Stimulated activated naive CD4-positive, alpha-beta T cell (primary cell): ENCODE measurements at regions not wholly inside any gene's neighbourhood (a gene's known extent, or its start where the extent isn't known, plus 50 kb on each side); places are given as distances from the start of the nearest gene placed in this dataset.

ENCODE experiments used
- DNase-seq, 6 experiments: peaks; one replicate each; lab custom pipeline; 2025; lab: John Stamatoyannopoulos, UW

GRCh38 chr2:59974051-59974766 lies 579.2 kb downstream of the BCL11A start:
- no peak for DNase-seq

DNA sequence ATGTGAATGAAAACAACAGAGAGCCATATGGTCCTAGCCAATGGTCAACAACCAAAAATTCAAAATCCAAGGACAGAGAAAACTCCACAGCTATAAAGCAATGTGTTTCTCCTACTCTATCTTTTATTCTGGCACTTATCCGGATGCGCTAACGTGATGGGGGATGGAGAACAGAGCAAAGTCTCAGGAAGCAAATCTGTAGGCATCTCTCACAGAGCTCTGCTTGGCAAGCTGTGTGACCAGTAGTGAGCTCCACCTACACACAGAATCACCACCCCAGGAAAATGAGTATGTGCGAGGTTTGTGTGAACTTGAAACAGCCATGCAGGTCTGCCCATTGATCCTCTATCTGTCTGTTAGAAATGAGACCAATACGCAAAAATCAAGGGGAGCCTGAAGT lies 584.3 kb downstream of the BCL11A start:
- DNase-seq = no peak

GRCh38 chr2:59968441-59968840 lies 585.0 kb downstream of the BCL11A start:
- DNase-seq = no peak

DNA sequence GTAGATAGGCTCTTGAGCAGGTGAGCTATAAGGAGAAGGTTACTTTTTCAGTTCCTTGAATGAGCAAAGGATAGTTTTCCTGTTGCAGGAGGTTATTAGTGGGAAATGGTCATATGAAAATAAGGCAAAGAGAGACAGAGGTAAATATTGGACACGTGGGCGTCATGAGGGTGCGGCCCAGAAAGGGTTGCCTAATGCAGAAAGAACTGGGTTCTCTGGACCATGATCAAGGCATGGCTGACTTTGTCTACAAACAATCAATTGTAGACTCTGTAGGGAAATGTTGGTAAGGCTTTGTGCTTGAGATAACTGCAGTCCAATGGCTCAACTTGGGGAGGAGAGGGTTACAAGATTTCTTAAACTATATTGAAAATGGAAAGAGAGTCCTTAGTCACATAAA lies 585.8 kb downstream of the BCL11A start:
- DNase-seq = no peak

- DNase-seq = no peak
Measured at GRCh38 chr2:59963157-59963556, 590.3 kb downstream of the BCL11A start.

- DNase-seq = no peak
Measured at GRCh38 chr2:59961746-59962145, 591.7 kb downstream of the BCL11A start.

DNA sequence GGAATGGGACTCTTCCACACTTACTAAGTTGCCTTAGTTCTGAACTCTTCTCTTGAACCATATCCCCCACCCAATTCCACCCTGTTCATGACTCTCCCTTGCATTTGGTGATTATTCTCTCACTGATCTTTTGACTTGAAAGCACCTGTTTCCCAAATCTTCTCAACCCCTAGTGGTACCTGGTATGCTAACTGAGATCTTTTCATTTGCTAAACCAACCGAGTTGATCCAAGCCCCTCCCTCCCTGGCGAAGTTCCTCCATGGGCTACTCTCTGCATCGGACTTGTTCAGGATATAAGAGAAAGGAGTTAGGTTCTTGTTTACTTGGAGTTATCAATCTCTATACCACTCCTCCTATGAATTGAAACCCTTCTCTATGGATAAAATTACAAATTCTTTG lies 593.5 kb downstream of the BCL11A start:
- no peak for DNase-seq

- DNase-seq = no peak
Measured at GRCh38 chr2:59957504-59957903, 596.0 kb downstream of the BCL11A start.

DNA sequence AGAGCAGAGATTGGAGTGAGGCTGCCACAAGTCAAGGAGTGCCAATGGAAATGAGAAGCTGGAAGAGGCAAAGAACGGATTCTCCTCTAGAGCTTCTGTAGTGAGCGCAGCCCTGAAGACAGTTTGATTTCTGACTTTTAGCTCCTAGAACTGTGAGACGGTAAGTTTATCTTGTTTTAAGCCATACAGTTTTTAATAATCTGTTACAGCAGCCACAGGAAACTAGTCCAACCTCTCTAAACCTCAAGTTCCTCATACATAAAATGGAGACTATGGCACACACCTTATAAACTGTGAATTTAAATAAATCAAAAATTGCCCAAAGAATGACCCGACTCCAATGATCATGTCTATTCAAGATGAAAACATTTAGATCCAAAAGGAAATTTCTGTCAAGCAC lies 596.5 kb downstream of the BCL11A start:
- DNase-seq = no peak

GRCh38 chr2:59947917-59948541 lies 605.4 kb downstream of the BCL11A start:
- DNase-seq = no peak

- no peak for DNase-seq
Measured at GRCh38 chr2:59947209-59947608, 606.2 kb downstream of the BCL11A start.

DNA sequence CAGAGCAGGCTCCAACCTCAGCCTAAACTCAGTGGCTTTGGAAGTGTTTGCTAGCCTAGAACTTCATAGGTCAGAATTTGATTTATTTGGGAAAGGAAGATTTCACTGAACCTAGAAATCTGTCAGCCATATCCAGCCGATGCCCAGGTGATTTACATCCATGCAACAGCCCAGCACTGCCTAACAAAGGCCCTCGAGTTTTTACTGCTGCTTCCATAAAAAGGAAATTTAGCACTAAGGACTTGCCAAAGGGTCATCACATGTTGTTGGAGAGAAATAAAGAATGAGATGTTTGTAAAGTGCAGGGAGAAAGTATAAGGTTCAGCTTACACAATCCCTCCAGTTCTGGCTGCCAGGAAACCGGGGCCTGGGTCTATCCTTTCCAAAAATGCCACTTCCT lies 614.2 kb downstream of the BCL11A start:
- DNase-seq = no peak

- no peak for DNase-seq
Measured at GRCh38 chr2:59938181-59938580, 615.3 kb downstream of the BCL11A start.

GRCh38 chr2:59936048-59936447 lies 617.4 kb downstream of the BCL11A start:
- DNase-seq = no peak

DNA sequence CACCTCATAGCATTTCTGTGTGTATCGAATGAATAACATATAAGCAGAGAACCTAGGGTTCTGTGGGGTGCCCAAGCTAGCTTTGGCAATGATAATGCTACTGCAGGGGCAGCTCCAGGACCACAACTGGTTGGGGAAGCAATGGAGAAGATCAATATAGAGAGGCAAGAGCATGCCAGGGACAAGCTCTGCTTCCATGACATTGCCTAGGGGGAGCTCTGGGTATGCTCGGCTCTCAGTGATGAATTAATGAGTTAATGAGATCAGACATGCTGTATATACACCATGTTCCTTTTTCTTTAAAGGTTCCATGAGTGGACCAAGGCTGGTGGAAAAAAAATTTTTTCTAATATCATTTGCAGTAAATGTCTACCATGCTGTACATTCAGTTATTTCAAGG lies 618.4 kb downstream of the BCL11A start:
- no peak for DNase-seq

DNA sequence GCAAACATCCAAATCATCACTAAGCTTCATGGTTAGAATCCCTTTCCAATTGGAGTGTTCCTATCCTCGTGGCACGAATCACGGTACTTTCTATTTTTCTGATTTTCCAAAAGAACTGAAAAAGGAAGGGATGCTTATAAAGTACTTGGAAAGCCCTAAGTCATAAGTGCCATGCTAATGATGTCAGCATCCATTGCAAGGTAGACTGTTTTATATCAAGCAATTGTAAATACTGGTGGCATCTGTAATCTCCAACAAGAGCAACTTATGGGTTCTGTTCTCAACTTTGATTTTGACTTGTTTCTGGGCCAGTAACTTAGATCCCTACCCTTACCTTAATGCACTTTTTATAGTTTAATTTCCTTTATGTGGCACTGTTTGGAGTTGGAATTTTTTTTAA lies 619.5 kb downstream of the BCL11A start:
- DNase-seq = no peak

DNA sequence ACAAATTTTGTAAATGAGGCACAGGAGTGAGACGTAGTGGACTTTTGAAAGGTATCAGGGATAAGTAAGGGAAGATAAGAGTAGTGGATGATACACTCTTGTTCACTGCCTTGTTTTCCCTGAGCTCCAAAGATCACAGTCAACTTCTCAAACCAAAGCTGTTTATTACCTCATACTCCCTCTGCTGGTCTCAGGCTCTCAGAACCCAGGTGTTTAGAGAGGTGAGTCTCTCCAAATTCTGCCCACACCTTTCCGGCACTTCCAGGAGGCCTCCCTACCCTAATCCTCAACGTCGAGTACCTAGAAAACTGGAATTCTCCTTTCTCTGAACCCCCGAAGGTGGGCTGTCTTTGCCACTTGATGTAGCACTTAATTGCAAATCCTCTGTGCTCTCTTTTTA lies 621.1 kb downstream of the BCL11A start:
- DNase-seq = no peak

DNA sequence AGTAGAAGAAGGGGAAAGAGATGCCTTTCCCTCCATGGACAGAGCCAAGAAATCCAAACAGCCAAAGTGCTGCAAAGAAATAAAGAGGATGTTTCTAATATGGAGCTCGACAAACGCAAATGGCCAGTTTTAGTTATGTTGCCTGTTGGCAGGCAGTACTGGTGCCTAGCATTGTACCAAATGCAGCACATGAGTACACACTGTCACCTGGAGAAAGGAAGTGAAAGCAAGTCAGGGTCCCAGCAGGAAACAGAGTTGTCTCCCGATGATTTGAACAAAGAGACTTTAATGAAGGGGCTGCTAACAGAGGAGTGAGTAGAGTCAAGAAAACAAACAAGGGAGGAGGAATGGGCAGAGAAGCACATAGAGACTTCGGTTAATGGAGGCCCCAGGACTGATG lies 623.0 kb downstream of the BCL11A start:
- no peak for DNase-seq

GRCh38 chr2:59926731-59927130 lies 626.7 kb downstream of the BCL11A start:
- no peak for DNase-seq

GRCh38 chr2:59925321-59925720 lies 628.1 kb downstream of the BCL11A start:
- DNase-seq = no peak

DNA sequence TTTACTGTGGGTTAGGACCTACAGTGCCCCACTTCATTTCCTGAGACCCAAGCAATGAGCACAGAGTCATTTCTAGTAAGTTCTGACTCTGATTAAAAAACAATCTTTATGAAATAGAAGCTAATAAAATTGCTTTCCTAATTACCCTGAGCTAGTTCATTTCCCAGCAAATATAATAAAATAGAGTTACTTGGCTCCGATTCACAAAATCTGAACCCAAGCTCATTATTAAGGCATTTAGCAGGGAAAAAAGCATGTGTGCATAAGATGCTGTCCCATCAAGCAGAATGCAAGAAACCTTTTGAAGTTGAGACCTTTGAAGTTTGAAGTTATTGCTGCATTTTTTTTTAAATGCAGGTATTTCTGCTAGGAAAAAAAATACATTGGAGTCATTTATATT lies 629.1 kb downstream of the BCL11A start:
- DNase-seq = no peak

- DNase-seq = no peak
Measured at GRCh38 chr2:59922450-59922849, 631.0 kb downstream of the BCL11A start.

- DNase-seq = no peak
Measured at GRCh38 chr2:59921743-59922142, 631.7 kb downstream of the BCL11A start.

- DNase-seq = no peak
Measured at GRCh38 chr2:59920961-59921360, 632.5 kb downstream of the BCL11A start.
